PFSK-1 (cell line): ENCODE measurements at regions not wholly inside any gene's neighbourhood (a gene's known extent, or its start where the extent isn't known, plus 50 kb on each side); places are given as distances from the start of the nearest gene placed in this dataset.

Experiments used
- FOXP2 ChIP-seq: optimal IDR thresholded peaks from 2 replicates; pipeline ENCODE3; 2011; ENCODE audit warnings: borderline replicate concordance, control low read depth, inconsistent platforms; ENCODE audit not compliant: insufficient read depth; ENCODE audit errors: extremely low read length, extremely low read depth
- POLR2AphosphoS5 ChIP-seq: IDR thresholded peaks from 2 replicates; pipeline ENCODE4 v1.6.1; 2012; ENCODE audit warnings: low read depth, mild to moderate bottlenecking, control low read depth, low read length, moderate library complexity

GRCh38 chr11:80146232-80146631 lies 705.4 kb upstream of the TENM4 start:
- TF ChIP-seq POLR2AphosphoS5 = no peak
- no peak for TF ChIP-seq FOXP2
